RWPE1 (cell line): ENCODE measurements at regions not wholly inside any gene's neighbourhood (a gene's known extent, or its start where the extent isn't known, plus 50 kb on each side); places are given as distances from the start of the nearest gene placed in this dataset.
"Not testable (repeated sequence)": the region's sequence is repeated elsewhere in the genome, so short reads cannot be mapped to it uniquely, and the experiment has no call there.

Source experiments
- CTCF ChIA-PET: fragments of 350-600 bp; sonication (Branson Sonifier 250); formaldehyde crosslinking; extraction: SDS; loops from one replicate; lab custom pipeline; 2021; lab: Yijun Ruan, JAX
- POLR2A ChIA-PET: fragments of 400-600 bp; formaldehyde crosslinking; extraction: SDS; loops from one replicate; lab custom pipeline; 2020; ENCODE audit warnings: antibody characterized with exemption; ENCODE audit not compliant: low non-redundant PET; lab: Yijun Ruan, JAX
- DNase-seq: peaks from one replicate; pipeline ENCODE4 v3.0.0; 2012; ENCODE audit warnings: low spot score
- H3K27ac ChIP-seq: fragments of 450-650 bp; 2 replicates; pipeline ENCODE4 v1.5.1; 2017

DNA sequence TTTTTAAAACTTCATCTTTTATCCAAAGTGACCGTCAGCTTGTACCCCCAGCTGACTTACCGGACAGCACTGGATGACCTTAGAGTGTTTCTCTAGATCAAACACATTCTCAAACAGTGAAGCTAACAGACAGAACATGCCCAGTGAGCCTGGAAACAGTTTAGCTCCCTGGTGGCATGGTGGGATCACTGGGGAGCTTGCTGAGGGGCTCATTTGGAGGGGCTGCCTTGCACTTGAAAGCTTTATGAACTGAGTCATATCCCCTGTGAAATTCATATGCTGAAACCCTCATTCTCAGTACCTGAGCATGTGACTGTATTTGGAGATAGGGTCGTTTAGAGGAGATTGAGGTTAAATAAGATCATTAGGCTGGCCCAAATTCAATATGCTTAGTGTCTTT, 2913.2 kb downstream of the RPIA start:
- DNase-seq, CTCF ChIA-PET, H3K27ac ChIP-seq: not testable (repeated sequence)

DNA sequence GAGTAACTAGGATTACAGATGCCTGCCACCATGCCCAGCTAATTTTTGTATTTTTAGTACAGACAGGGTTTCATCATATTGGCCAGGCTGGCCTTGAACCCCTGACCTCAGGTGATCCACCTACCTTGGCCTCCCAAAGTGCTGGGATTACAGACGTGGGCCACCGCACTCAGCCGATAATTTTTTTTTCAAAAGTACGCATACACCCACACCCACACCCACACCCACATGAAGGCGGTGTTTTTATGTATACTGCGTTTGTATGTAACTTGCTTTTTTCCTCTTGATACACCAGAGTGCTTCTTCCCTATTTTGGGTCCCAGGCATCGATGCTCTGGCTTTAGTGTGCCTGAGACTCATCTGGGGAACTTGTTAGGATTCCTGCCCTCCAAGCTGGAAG, 2932.3 kb downstream of the RPIA start:
- DNase-seq, H3K27ac ChIP-seq, CTCF ChIA-PET, POLR2A ChIA-PET: not testable (repeated sequence)

More for the DNA sequence above, 2913.2 kb downstream of the RPIA start:
- POLR2A ChIA-PET: not testable (repeated sequence)

DNA sequence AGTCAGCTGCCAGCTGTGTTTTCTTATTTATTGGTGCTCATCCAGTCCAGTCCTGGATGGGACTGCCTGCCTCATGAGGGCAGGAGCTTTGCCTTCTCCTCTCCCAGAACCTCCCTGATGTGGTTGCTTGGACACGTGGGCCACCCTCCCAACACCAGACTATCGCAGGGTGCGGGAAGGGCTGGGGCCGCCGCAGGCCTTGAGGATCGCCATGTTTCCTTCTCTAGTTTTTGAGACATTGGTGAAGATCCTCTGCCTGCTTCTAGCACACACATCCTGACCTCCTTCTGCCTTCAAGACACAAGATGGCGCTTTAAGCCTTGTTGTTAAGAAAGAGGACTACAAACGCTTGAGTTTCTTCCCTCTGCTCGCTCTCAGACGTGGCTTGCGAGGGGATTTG, 2937.0 kb downstream of the RPIA start:
- CTCF ChIA-PET, H3K27ac ChIP-seq, POLR2A ChIA-PET, DNase-seq: not testable (repeated sequence)

DNA sequence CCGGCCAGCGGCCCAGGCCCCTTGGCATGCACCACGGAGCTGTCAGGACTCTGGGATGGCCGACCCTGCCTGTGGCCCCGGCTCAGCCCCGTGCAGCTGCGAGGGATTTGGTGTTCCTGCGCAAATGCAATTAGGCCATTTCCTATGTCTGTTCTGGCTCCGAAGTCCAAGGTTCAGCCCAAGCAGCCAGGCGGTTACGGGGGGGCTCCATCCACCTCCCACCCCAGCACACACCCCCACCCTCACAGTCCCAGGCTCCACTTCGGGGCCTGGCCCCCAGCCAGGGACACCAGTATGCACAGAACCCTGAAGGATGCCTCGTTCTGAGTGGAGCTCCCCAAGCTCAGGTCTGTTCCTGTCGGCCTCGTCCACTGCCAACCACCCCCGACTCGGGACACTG, 2965.7 kb downstream of the RPIA start:
- POLR2A ChIA-PET, DNase-seq, H3K27ac ChIP-seq, CTCF ChIA-PET: not testable (repeated sequence)

DNA sequence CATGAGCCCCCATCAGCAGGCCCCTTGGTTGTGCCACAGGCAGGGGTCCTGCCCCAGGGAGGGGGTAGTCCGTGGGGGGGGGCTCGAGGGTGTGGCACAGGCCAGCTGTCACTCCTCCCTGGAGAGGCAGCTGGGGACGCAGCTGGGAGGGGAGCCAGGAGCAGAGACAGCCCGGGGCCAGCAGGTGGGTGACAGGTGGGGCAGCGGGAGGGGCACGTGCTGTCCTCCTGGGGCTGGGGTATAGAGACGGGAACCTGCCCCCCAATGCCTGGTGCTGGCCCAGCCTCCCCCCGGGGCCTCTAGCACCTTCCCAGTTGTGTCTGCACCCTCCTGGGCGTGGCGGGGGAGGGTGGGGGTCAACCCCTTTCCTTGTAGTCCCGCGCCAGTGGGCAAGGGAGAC, 2966.9 kb downstream of the RPIA start:
- POLR2A ChIA-PET, CTCF ChIA-PET, DNase-seq, H3K27ac ChIP-seq: not testable (repeated sequence)

DNA sequence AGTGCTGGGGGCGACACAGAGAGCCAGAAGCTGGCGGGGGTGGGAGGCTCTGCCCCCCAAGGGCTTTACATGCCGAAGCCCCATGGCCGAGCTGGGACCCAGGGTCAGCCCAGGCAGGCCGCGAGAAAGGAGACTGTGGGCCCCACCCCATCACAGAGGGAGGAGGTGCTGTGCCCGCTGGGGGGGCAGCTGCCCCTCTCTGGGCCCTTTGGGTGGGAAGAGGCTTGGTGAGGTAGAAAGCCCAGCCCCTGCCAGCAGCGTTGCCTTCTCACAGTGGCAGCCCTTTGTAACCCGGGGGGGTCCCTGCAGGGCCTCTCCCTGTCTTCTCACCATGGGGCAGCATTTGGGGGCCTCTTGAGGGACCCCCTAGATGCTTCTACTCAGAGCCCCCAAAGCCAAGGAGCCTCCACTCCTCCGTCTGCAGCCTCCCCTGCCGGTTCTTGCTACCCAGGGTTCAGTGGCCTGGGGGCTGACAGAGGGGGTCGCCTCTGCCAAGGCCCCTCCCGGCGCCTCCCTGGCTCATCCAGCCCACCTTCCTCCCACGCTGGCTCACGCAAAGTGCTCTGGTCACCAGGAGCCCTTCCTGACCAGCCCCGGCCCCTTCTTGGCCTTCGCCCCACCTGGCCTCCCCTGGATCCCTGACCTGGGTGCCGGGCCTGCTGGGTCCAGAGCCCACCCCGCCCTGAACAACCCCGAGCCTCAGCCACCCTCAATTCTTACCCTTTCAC, 2967.9 kb downstream of the RPIA start:
- CTCF ChIA-PET, POLR2A ChIA-PET, DNase-seq, H3K27ac ChIP-seq: not testable (repeated sequence)

DNA sequence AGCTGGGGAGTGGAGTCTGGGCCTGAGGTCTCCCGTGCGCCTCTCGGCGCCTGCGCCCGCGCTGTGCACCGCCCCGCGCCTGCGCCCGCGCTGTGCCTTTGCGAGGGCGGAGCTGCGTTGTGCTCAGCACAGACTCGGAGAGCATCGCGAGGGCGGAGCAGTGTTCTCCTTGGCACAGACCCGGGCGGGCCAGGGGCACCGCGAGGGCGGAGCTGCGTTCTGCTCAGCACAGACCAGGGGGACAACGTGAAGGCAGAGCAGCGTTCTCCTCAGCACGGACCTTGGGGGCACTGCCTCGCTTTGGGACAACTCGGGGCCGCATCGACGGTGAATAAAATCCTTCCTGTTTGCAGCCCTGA, 2968.4 kb downstream of the RPIA start:
- DNase-seq, H3K27ac ChIP-seq, POLR2A ChIA-PET, CTCF ChIA-PET: not testable (repeated sequence)

DNA sequence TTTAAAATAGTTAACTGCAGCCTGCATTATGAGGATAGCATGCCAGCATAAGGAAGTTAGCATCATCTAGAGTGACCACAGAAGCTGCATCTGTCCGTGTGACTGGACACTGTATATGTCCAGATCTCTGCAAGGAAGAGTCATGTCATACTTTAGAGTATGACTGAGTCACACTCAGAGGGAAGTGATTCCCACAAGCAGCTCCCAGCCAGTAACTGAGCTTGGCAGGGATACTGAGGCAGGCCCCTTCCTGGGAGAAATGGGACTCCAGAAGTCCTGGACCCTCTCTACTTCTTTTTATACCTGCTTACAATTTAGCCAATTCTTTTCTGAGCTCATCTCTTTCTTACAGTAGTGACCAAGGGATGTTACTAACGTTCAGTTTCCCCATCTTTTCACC, 2975.9 kb downstream of the RPIA start:
- POLR2A ChIA-PET, DNase-seq, H3K27ac ChIP-seq, CTCF ChIA-PET: not testable (repeated sequence)

DNA sequence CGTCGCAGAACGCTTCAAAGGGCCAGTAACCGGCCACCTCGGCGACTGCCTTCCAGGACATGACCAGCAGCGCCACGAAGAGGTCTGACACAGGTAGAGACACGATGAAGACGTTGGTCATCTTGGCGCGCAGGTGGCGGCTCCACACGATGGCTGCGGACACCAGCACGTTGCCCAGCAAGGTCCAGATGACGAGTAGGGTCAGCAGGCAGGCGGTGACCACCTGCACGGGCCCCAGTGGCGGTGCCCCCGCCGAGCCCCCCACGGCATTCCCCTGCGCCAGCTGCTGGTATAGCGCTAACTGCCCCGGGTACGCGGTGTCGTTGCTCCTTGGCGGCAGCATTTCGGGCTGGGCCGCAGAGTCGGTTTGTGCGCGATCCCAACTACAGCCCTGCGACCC, 2994.1 kb downstream of the RPIA start:
- CTCF ChIA-PET, H3K27ac ChIP-seq, POLR2A ChIA-PET, DNase-seq: not testable (repeated sequence)

DNA sequence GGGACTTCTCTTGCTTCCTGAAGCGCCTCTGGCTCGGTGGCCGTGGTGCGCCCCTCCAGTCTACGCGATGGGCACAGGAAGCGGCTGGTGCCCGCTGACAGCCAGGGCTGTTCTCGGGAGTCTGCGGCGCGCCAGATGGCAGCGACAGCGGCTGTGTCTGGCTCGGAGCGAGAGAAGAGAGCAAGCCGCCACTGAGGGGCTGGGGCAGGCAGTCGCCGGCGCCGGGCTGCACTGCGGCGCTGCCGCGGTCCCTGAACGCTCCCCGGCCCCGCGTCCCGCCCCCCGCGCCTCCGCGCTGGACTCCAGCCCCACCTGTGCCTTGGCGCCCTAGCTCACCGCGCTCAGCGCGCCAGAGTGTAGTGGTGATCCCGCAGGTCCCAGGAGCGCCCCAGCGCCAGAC, 2994.6 kb downstream of the RPIA start:
- CTCF ChIA-PET, POLR2A ChIA-PET, DNase-seq, H3K27ac ChIP-seq: not testable (repeated sequence)
